Fibroblast of peridontal ligament (primary cell): ENCODE measurements at regions not wholly inside any gene's neighbourhood (a gene's known extent, or its start where the extent isn't known, plus 50 kb on each side); places are given as distances from the start of the nearest gene placed in this dataset.
"Not testable (repeated sequence)": the region's sequence is repeated elsewhere in the genome, so short reads cannot be mapped to it uniquely, and the experiment has no call there.

Source experiments
- DNase-seq: peaks from one replicate; pipeline ENCODE4 v3.0.0-alpha.2; 2010; ENCODE audit errors: extremely low read depth

- DNase-seq, result no peak
Measured at GRCh38 chr1:70490153-70490552, 79.1 kb downstream of the CTH start.

GRCh38 chr1:70495370-70495769 lies 84.3 kb downstream of the CTH start:
- no peak for DNase-seq

GRCh38 chr1:70496181-70496580 lies 85.1 kb downstream of the CTH start:
- DNase-seq, result no peak

GRCh38 chr1:70497152-70497551 lies 86.1 kb downstream of the CTH start:
- DNase-seq, result no peak

GRCh38 chr1:70498666-70499065 lies 87.6 kb downstream of the CTH start:
- DNase-seq, result no peak

- DNase-seq, result peak; percentile 24
Measured at GRCh38 chr1:70499695-70500094, 88.6 kb downstream of the CTH start.

GRCh38 chr1:70503358-70503757 lies 92.3 kb downstream of the CTH start:
- peak; percentile 84 for DNase-seq

GRCh38 chr1:70504176-70504820 lies 93.2 kb downstream of the CTH start:
- DNase-seq, result no peak

- DNase-seq, result peak; percentile 30
Measured at GRCh38 chr1:70504821-70505193, 93.7 kb downstream of the CTH start.

GRCh38 chr1:70507991-70508390 lies 96.9 kb downstream of the CTH start:
- DNase-seq, result not testable (repeated sequence)

GRCh38 chr1:70509996-70510876 lies 99.2 kb downstream of the CTH start:
- peak; percentile 99 for DNase-seq

GRCh38 chr1:70517444-70517843 lies 106.4 kb downstream of the CTH start:
- DNase-seq, result no peak

GRCh38 chr1:70518106-70518505 lies 107.0 kb downstream of the CTH start:
- no peak for DNase-seq

- DNase-seq, result peak; percentile 50
Measured at GRCh38 chr1:70528590-70529333, 117.7 kb downstream of the CTH start.

GRCh38 chr1:70536708-70537366 lies 125.8 kb downstream of the CTH start:
- DNase-seq, result peak; percentile 14

GRCh38 chr1:70537788-70538187 lies 126.7 kb downstream of the CTH start:
- DNase-seq, result no peak

GRCh38 chr1:70542030-70542429 lies 131.0 kb downstream of the CTH start:
- DNase-seq, result no peak

GRCh38 chr1:70542856-70543255 lies 131.8 kb downstream of the CTH start:
- no peak for DNase-seq

- DNase-seq, result no peak
Measured at GRCh38 chr1:70546726-70547125, 135.7 kb downstream of the CTH start.

- no peak for DNase-seq
Measured at GRCh38 chr1:70552662-70553566, 141.8 kb downstream of the CTH start.

- DNase-seq, result no peak
Measured at GRCh38 chr1:70553567-70553956, 142.5 kb downstream of the CTH start.
